Gastrocnemius medialis (tissue), 4 donors: ENCODE measurements at regions not wholly inside any gene's neighbourhood (a gene's known extent, or its start where the extent isn't known, plus 50 kb on each side); places are given as distances from the start of the nearest gene placed in this dataset.

Source experiments
- POLR2A ChIP-seq, 2 donors: fragments of 450-650 bp; IDR thresholded peaks; one replicate each; pipeline ENCODE4 v1.6.1; 2017; ENCODE audit warnings: antibody characterized with exemption in 2 of 2, mild to moderate bottlenecking in 2 of 2, moderate library complexity in 2 of 2
- TF ChIP-seq, protein P1 (sequence below), 5 experiments: fragments of 450-650 bp in 3 of 5; fragments of 200-600 bp in 2 of 5; sonication (generic) in 2 of 5; IDR thresholded peaks in 4 of 5; conservative IDR thresholded peaks in 1 of 5; 1 replicate in 4 of 5; 2 replicates in 1 of 5; pipeline ENCODE4 v1.5.1; 2016 to 2019; ENCODE audit warnings: antibody characterized with exemption in 5 of 5, mild to moderate bottlenecking in 3 of 5, moderate library complexity in 3 of 5

DNA sequence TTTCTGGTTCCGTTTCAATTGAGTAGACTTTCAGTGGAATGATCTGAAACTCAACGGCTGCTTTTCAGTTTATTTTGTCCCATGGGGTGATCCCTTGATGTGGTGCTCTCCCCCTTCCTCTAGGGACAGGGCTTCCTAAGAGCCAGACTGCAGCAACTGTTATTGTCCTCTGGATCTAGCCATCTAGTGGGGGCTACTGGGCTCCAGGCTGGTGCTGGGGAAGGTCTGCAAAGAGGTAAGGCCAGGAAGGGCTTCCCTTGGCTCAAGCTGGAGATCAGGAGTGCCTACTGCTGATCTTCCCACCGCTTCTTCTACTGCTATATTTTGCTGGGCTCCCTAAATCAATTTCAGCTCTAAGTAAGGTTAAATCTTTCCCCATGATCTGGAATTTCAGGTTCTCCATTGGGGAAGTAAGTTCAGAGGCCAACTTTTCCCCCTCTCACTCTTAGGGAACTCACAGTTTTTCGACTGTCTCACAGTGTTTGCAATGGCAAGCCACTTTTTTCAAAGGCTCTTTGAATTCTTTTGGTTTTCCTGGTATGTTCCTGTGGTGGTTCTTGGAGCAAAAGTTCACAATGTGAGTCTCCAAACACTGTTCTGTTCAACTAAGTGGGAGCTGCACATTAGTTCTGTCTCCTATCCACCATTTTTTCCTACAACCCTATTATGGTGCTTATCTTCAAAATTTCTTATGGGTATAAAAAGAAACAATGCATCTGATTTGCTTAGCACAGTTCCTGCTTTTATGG lies 286.2 kb upstream of the EXOC2 start:
- TF ChIP-seq, protein P1, sequence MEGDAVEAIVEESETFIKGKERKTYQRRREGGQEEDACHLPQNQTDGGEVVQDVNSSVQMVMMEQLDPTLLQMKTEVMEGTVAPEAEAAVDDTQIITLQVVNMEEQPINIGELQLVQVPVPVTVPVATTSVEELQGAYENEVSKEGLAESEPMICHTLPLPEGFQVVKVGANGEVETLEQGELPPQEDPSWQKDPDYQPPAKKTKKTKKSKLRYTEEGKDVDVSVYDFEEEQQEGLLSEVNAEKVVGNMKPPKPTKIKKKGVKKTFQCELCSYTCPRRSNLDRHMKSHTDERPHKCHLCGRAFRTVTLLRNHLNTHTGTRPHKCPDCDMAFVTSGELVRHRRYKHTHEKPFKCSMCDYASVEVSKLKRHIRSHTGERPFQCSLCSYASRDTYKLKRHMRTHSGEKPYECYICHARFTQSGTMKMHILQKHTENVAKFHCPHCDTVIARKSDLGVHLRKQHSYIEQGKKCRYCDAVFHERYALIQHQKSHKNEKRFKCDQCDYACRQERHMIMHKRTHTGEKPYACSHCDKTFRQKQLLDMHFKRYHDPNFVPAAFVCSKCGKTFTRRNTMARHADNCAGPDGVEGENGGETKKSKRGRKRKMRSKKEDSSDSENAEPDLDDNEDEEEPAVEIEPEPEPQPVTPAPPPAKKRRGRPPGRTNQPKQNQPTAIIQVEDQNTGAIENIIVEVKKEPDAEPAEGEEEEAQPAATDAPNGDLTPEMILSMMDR (IDR thresholded peaks at IDR 0.05 in 4 of 5, conservative IDR thresholded peaks at IDR 0.05 in 1 of 5): no peak
- no peak for TF ChIP-seq POLR2A (IDR thresholded peaks at IDR 0.05)
